Activated CD4-positive, alpha-beta T cell treated with anti-CD3 and anti-CD28 coated beads for 1 hour (primary cell): ENCODE measurements at regions not wholly inside any gene's neighbourhood (a gene's known extent, or its start where the extent isn't known, plus 50 kb on each side); places are given as distances from the start of the nearest gene placed in this dataset.

ENCODE experiments used
- DNase-seq: peaks from one replicate; pipeline ENCODE4 v3.0.0-alpha.2; 2020

DNA sequence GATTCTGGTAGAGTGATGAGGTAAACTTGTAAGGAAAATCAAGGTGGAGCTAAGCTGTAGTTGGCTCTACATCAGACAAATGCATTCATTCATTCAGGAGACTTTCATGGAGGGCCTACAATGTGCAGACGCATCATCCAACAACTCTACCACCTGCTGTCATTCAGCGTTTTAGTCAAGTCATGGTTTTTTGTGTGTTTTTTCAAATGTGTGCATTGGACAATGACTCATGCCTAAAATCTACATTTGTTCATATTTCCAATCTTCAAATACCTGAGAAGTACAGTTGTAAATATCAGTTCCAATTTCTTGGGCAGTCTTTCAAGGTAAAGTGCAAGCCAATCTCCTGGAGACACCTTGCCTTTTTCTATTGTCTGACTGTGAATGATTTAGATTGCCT, 108.0 kb upstream of the LGALSL start:
- DNase-seq: no peak

DNA sequence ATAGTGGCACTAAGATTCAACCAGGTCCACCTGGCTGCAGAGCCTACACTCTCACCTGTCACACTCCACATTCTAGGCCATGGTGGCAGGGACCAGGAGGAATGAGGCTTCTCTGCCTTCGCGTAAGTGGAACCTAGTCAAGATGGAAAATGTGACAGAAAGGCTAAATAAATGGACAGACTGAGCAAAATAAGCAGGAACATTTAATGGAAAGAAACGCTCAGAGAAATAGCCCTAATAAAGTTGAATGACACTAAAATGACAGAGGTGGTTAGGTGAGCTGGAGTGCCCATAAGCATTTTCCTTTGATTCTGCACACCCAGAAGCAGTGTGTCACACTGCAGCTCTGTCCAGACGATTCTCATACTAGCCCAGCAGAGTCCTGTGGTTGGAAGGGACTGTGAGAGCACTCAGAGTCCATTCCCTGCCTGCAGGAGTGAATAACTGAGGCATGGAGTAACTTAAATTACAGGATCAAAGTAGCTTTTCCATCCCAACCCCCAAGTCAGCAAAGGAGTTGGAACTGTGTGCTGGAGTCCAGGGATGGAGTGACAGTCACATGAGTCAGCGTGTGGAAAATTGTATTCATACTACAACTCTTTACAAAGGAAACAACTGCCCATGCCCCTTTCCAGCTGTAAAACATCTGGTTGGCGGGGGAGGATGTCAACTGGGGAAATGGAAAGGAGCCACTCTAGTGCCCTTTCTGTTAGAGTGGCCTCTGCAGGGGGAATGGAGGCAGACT, 105.4 kb upstream of the LGALSL start:
- DNase-seq: no peak

DNA sequence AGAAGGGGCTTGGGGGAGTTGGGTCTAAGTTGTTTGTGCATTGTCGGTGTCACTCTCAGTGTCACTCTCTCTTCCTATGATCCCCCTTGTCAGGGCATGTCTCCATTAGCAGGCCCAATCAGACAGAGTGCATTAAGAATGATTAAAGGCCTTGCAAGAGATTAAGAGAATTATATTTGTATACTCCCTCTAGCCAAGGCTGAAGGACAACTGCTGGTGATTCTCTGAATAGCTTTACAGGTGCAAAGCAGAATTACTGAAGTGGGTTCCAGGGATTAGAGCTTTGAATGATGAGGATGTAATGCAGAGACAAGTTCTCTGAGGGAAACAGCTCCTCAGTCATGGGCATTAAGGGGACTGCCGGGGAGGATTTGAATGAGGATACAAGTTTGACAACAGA, 104.8 kb upstream of the LGALSL start:
- no peak for DNase-seq

DNA sequence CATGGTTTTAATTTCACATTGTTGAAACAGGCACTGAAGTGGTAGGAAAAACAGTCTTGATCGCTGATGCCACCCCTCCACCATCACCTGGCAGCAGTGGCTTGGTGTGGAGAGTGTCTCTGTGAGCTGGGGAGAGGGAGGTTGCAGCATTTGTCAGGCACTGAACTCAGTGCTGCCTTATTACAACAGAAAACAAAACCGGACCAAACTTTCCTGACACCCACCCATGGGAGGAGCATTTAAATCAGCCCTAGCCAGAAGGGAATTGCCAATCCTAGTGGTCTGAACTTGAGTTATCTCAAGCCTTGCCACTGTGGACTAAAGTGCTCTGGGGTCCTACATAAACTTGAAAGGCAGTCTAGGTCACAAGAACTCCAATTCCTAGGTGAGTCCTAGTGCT, 103.0 kb upstream of the LGALSL start:
- DNase-seq: no peak

DNA sequence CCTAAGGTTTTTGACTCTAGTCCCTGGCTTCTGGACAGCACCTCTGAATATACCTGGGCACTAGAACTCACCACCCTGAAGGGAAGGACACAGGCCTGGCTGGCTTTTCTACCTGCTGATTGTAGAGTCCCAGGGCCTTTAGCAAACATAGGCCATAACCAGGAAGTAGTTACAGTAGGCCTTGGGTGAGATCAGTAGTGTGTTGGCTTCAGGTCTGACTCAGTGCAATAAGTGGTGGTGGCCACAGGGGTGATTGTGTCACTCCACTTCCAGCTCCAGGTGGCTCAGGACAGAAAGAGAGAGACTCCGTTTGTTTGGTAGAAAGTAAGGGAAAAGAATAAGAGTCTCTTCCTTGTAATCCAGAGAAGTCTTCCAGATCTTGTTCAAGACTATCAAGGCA, 101.7 kb upstream of the LGALSL start:
- no peak for DNase-seq

DNA sequence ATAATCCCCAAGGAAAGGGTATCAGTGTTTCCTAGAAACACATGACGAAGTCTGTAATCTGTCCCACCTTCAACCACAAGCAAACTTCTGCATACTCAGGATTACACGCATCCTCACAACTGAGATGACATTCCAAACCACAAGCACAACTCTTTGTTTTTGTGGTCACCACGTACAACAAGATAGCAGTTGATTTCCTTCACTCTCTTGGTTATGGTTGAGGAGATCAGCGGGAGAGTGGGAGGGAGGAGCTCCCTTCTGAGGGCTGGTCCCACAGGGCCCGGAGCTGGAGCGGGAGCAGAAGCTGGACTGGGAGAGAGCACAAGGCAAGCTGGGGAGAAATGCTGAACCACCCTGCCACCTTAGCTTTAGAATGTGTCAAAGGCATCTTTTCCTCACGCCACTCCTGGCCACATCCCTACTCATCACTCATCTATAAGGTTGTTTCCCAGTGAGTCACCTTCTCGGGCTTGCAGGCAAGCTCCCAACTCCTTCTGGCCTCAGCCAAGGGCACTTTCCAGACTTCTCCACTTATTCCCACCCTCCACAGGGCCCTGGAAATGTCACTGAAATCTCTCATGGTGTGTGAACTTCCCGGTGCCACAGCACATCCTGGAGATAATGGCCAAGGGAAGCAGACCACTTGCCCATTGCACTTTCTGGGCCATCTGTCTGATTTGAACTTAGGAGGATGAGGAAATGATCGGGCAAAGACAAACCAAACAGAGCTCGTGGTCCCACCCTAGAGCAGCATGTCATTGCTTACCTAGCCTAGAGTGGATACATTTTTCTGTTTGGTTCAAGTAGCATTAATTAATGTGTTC, 98.9 kb upstream of the LGALSL start:
- DNase-seq: no peak

DNA sequence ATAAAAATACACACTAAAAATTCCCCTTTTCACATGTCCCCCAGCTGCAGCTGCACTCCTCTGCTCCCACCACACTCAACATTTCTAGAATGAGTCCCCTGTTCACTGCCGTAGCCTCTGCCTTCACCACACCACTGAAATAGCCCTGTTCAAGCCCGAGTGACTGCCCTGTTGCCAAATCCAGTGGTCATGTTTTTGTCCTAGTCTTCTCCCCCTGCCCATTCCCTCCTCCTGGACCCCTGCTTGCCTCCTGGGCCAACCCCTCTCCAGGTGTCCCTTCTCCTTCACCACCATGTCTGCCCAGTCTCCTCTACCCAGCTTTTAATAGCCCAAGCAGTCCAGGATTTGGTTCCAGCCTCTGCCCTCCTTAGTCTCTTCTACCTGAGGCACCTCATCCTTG, 97.1 kb upstream of the LGALSL start:
- DNase-seq: no peak

DNA sequence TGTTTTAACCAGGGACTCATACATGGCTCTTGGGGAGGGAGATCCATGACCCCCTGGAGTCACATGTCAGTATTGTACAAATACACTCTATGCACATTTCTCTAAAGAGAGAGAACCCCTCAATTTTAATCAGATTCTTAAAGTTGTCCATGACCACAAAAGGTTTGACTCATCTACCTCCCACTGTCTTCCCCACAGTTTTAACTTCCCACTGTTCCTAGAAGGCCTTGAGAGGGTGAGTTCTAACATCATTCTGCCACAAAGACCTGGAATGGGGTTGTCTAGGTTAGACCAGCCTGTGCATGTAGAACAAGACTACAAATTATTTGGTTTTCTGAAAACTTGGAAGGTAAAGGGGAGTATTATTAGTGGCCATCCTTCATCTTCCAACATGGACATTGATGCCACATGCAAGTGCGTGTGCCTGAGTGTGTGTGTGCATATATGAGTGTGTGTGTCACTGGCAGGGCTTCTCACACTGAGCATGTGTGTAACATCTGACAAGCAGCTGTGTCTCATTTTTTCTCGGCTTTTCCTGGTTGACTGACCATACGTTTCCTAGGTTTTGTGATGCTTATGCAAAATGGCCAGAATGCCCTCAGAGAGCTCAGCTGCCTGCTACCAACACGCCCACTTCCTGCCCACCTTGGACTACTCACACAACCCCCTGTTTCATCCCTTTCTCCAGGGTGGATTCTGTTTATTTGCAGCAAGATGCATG, 94.6 kb upstream of the LGALSL start:
- no peak for DNase-seq

DNA sequence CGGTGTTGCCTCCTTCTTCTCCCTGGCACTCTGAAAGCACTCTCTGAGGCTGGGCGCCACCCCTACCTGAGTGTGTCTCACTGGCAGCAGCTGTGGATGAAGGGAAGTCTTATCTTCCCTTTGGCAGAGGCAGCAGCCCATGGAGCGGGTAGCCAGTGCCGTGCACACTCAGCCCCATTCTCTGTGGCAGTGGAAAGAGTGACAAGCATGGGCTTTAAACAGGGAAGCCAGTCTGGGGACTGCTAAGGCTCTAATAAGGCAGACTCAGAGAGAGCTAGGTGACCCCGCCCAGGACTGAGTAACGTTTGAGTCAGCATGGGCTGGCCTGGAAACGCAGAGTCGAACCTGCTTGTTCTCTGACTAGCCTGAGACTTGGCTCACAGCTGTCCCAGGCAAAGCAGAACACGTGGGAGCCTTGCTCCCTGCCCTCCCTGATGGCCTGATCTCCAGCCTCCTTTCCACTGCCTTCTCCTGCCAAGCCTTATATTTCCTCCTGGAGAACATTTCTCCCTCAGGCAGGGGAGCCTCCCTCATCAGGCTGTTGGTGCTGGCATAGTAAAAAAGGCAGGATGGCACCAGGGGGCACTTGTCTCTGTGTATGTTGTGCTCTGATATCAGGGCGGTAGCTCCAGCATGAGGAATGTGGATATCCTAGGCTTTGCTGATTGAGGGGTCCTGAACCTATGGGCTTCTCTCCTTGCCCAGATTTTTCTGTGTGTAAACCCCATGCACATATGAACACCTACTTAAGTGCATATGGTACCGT, 93.9 kb upstream of the LGALSL start:
- DNase-seq: no peak

DNA sequence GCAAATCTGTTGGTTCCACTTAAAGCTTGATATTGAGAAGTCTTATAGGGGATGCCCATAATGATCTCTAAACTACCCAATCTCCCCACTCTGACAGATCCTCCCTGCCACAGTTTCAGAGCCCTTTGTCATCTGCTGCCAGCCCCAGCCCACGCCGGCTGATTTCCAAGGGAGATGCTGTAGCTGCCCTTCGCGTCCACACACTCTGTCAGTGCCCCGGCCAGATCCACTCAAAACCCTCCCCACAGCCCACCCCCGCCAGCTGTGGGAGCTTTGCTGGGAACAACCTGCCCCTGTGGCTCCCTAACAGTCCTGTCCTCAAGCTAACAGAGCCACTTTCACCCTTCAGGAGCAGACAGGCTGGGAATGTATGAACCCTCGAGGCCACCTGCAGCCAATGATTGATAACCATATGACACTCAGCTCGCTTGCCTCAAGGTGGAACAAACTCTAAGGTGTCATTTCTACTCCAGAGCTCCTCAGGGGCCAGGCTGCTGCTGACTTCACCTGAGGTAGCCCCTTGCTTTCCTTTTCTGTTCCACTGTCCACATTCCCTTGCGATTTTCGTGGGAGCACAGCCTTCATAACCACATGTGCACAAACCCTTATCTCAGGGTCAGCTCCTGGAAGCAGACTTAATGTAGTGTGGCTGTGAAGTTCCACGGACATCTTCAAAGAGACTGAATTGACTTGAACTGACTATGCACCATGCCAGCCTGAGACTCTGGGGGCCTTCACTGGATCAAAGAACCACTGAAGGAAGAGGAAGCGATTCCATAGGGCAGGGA, 92.6 kb upstream of the LGALSL start:
- DNase-seq: no peak

DNA sequence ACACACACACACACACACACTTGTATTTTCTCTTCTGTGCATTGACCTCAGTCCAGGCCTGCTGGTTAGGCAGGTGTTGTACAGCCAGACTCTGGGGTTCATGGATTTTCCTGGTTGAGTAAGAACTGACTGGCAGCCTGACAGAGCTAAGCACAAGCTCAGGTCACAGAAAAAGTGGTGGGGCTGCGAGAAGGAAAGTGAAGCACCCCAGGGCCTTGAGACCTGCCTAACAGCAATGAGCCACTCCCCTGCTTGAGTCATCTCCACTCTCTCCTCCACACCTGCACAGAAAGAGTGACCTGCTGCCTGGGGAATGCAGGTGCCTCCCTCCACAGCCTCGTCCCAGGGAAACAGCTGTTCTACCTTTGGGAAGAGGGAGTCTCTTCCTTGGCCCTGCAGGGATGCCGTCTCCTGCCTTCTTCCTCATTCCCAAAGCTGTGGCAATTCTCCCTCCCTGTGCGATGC, 91.4 kb upstream of the LGALSL start:
- no peak for DNase-seq

DNA sequence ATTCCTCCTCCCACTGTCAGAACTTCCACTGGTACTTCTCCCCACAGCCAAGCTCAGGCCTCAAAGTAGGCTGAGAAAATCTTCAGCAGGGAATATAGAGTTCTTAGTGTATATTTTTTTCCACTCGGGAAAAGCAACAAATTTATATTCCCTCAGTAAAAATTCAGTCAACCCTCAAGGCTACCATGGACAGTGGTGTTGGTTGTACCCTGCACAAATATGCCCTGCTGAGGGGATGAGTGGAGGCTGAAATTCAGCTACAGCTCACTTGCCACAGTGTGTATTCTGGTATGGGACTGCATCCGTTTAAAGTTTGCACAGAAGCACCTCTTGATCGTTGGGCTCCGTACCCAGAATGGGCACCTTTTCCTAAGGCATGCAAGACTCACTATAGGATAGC, 90.8 kb upstream of the LGALSL start:
- DNase-seq: no peak

DNA sequence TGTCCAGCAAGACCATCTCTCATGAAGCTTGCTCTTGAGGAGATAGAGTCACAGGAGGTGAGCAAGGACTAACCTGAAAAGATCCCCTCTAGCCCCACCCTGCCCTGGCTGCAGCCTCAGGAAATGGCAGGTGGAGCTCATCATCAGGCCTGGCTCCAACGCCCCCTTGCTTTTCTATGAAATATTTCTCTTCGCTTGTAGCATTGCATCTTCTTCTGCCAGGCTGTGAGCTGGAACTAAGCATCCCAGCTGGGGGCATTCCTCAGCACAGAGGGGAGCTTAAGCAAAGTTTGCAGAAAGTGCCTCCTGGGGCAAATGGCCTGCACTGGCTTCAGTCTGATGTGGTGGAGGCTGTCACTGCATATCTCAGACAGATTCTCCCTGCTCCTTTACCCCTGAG, 90.1 kb upstream of the LGALSL start:
- DNase-seq: no peak

DNA sequence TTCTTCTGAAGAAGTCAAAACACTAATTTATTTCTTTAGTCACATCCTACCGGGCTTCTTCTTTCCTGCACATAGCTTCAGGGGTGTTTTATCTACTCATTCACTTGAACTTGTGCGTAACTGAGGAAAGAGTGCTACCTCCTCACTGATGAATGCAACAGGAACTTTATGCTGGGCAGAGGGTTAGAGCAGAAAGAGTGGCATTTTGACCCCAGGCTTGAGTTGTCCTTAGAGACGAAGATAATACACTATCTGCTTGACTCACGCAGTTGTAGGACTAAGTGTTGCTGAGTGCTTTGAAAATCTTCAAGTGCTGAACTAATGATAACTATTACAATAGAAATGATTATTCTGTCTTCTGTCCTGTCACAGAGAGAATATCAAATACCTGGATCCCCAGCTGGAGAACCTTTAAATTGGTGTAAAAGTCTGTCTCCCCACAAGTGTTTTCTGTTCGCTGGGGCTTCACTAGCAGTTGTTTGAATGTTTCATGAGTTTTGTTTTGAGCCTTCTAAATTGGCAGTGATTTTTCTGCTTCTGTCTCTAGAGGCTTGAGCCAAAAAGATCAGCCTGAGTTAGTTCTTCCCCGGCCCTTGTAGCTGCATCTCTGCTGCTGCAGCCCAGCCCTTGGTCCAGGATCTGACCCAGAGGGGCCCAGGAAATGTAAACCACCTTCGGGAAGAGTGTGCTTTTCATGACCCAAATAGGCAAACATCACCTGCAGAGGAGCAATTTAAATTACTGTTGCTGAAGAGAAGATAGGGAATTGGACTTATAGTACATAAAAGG, 86.3 kb upstream of the LGALSL start:
- DNase-seq: no peak

DNA sequence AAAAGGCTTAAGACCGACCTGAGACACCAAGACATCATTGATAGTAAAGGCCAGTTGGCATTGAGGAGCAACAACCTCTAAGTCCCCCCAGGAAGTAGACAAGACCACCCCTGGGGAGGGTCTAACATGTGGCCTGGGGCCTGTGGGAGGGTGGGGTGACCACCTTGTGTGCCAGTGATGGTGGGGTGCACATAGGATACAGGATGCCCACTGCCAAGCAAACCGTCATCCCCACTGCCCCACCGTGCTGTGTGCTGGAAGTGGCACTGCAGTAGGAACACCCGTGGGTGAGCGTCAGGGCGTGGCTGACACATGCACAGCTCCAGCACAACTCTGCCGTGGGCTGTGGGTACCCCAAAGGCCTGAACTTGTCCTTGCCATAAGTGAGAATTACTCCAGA, 84.3 kb upstream of the LGALSL start:
- no peak for DNase-seq

DNA sequence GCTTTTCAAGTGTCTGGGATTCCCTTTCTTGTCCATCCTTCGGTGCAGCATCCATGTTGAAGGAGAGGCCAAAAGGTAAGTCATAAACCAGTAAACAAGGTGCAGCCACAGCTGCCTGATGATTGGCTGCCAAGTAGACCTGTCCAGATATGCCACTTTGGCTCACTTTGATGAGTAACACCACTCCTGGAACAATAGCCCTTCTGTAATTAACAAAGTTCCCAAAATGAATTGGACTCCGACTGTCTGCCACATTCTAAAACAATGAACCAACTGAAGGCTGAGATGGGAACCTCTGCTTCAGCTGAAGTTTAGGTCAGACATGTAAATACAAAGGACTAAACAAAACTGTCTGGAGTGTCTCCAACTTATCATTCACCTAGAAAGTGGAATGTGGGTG, 82.2 kb upstream of the LGALSL start:
- DNase-seq: no peak

DNA sequence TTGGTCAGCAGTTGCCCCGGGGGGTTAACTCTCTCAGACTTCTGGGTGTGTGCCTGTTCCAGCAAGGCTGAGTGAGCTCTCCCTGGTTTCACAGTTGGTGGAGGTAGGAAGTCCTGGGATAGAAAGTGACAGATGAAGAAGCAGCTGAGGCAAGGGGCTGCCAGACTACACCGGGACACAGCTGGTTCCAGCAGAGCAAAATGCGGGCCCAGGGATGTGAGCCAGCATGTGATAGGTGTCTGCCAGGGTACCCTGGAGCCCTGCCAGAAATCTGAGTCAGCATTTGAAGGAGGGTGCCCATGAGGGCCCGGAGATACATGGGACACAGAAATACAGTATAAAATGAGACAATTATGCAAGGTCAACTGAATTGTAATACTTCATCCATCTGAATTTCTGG, 79.3 kb upstream of the LGALSL start:
- DNase-seq: no peak

DNA sequence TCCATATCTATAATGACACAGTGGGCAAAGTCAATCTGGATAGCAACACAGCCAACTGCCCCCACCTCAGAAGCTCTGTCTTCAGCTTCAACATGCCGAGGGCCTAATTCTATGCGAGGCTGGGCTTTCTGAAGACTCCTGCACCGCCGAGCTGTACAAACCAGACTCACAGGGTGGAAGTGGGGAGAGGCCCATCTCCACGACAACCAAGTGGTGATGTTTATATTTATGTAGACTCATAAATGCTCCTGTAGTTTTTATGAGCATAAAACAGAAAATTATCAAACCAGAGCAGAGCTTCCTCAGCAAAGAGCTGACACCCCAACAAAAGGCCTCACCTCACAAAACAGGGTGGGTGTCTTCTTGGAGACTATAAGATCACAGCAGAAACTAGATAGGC, 77.0 kb upstream of the LGALSL start:
- no peak for DNase-seq

DNA sequence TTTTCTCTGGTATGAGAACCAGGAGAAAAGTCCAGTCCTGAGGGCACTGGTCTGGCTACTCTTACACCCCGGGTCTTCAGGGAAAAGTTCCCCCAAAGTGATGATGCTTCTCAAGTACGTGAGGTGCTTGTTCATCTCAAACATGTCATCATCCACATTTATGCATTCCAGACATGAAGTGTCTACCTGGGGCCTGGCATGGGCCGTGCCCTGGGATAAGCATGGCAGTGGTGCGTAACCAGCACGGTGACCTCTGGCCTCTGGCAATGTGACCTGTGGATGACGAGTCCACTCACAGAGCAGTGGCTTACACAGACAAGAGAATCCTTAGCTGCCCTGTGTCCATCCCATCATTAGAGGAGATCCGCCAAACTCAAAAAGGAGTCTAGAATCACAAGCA, 74.8 kb upstream of the LGALSL start:
- no peak for DNase-seq

DNA sequence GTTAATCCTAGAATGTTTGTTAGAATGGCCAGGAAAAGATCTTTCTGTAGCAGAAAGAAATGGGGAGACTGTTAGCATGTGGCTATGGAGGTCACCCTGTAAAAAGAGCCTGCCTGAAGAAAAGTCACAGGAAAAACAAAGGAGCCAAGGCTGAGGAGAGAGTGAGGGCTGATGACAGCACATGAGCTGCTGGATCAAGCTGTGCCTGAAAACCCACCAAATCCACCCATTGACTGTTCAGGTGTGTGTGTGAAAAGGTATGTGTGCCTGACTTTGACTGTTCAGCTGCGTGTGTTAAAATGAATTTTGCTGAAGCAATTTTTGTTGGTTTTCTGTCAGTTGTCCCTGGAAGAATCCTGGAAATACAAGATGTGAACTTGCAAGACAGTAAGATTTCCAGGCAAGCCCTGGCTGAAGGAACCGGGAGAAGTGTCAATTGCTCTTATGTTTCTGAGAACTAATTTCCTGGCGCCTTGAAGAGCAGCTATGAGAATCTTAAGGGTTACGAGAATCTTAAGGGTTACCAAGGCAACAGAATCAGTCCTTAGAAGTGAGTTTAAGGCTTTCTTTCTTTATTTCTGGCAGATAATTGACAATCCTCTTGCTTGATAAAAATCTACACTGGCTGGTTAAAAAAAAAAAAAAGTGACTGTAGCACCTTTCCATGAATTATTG, 73.0 kb upstream of the LGALSL start:
- no peak for DNase-seq
